Retina (tissue), 1 donor: ENCODE measurements at regions not wholly inside any gene's neighbourhood (a gene's known extent, or its start where the extent isn't known, plus 50 kb on each side); places are given as distances from the start of the nearest gene placed in this dataset.
"Not testable (repeated sequence)": the region's sequence is repeated elsewhere in the genome, so short reads cannot be mapped to it uniquely, and the experiment has no call there.

ENCODE experiments used
- DNase-seq: peaks from one replicate; pipeline ENCODE4 v3.0.0-alpha.2; 2016

DNA sequence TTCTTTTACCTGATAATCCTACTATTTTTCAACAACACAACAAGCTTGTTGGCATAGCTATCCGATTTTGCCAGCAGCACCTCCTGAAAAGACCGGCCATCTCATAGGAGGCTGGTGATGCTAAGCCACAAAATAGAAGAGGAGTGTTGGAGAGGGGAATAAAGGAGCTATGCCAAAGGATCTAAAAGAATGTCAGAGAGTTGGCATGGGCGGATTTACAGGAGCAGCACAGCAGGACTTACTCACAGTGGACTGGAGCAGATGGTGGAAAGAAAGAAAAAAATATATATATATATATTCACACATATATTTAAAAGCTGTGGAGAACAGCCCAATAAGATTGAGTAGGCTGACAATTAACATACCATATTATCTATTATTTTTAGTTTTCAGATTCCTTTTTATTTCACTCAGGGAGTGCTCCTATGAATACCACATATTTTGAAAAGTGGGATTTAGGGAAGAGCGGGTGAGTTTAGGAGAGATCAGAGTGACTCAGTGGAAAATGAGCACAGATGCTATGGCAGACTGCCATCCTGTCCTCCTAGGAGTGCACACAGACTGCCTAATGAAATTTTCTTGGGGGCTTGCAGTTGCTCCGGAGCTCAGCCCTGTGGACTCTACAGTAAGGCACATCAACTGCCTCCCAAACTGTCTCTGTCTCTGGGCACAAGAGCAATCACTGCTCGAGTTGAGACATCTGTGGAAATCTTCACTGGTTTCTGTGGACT lies 394.4 kb upstream of the CHRM3 start:
- DNase-seq, result no peak

DNA sequence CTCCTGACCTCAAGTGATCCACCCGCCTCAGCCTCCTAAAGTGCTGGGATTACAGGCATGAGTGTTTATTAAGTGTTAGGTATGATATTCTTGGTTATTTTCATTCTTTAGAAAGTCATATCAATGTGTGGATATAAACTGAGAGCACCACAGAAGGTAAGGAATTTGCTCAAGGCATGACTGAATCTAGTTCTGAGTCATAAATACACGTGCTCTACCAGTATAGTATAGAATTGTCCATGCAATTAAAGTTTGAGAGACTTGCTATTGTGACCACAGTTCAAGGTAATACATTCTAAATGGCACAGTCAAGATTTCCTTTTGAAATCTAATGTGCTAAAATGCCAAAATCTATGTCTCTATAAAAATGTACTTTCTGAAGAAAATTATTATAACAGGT lies 401.1 kb upstream of the CHRM3 start:
- no peak for DNase-seq

DNA sequence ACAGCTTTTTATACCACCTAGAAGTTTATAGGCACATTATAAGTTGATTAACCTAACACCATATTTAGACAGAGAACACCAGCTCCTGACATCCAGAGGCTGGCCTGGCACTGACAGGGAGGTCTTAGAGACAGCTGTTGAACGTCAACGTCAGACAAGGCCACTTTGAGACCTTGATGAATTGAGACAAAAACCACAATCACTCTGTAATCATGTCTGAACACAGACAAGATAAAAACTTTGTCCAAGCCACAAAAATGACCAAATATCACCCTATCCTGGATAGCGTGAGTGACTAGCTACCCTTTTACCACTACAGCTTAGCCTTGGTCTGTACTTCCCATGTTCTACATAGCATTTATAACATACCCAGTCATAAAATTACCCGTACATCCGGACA lies 403.6 kb upstream of the CHRM3 start:
- no peak for DNase-seq

DNA sequence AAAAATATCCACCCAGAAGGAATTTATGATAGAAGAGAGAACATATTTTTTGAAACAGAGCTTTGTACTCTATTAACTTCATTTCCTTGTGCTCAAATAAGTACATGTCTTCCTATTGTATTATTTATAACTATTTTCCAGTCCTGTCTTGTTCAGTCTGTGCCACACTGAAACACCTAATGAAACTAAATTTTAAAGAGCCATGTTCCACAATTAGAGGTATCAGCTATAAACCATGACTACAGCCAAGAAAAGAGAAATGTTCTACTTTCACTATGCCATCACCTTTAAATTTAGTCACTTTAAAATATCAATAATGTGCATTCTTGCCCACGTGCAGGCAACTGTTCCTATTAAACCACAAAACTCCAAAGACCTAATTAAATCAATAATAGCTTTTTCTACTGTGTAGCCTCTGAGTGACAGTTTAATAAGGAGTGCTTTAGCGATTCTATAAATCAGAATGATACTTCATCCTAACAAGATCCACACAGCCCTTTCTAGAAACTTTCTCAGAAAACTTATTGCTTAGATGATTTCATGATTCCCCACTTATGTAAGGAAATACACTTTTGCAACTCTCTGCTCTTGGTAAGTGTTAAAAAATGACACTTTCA lies 404.9 kb upstream of the CHRM3 start:
- no peak for DNase-seq

DNA sequence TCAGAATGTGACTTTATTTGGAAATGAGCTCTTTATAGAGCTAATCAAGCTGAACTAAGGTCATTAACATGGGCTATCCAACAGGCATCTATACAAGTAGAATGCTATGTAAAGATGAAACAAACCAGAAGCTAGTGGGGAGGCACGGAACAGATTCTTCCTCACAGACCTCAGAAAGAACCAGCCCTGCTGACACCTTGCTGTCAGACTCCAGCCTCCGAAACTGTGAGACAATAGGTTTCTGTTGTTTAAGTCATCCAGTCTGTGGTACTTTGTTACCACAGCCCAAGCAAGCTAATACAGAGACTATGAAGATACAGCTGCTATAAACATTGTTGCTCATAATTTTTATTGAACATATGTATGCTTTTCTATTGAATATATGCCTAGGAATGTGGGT lies 406.3 kb upstream of the CHRM3 start:
- DNase-seq, result no peak

DNA sequence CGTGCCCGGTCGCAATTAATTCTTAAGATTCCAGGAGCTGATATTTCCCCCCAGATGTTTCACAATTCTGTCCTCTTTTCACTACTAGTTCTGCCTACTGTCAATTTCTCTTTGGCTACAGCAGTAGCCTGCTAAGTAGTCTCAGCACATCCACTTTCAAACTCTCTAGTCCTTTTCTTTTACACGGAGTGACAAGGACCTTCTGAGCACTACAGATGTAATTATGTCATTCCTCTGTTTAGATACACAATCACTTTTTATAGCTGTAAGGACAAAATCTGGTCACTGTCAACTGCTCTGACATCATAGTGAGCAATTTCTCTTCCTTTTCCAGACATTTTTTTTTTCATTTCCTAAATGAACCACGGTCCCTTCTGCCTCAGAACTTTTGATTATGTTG lies 421.7 kb upstream of the CHRM3 start:
- no peak for DNase-seq

DNA sequence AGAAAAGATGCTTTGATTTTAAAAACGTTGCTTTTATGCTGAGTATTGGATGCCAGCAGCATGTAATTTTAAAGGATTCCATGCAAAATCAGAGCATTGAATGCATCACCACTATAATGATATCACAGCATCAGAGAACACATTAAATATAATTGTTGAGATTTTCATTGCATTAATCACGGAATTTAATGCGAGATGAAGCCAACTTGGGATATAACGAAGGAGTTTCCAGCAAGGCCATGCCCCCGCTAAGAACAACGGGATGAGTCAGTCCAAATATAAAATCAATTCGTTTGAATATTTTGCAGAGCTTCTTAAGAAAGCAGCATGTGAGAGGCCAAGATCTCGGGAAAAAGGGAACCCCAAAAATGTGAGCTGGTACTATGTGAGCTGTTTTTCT lies 423.4 kb upstream of the CHRM3 start:
- DNase-seq, result no peak

DNA sequence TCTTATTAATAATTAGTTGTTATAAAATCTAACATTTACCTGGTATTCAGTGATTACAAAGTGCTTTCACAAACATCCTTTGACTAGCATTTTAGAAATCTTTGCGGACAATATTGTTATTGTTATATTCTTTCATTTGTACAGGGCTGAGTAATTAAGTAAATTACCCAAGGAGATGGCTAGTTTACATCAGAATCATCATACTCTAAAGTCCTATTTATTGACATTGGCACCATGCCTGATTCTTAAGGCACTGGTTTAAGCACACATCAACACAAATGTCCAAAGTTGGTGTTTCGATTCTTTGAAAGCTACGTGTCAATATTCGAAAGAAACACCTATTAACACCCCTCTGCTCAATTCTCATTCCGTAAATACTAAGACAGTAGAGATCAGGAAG lies 424.6 kb upstream of the CHRM3 start:
- no peak for DNase-seq

DNA sequence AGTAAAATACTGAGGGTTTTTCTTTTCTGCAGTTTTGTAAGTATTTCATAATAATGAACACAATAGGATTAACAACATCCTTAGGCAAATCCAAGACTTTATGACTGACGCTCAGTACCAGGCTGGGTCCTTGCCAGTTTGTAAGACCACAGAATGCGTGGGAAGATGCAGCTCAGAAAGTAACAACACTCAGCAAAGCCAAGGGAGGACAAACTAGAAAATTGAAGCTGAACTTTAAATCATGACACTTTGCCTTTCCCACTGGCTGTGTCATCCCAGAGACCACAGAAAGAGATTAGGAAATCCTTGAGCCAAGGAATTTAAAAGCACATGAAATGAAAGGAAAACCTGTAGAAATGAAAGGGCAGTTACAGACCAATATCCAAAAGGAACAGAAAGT lies 426.3 kb upstream of the CHRM3 start:
- no peak for DNase-seq

DNA sequence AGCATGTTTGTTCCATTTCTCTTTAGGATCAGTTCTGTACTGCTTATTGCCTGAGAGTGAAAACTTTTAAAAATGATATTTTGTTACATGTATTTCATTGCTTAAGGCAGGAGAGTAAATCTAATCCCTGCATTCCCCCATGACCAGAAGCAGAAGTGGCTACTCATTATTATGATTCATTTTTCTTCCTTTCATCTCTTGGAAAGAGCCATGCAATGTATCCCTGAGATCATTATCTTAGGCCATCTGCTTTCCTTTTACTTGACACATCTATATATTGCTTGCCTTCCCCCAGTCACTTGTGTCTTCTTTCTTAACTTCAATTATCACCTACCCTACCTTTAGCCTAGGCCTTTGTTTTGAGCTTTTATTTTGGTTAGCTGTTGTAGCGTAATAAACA lies 430.4 kb upstream of the CHRM3 start:
- DNase-seq, result no peak

DNA sequence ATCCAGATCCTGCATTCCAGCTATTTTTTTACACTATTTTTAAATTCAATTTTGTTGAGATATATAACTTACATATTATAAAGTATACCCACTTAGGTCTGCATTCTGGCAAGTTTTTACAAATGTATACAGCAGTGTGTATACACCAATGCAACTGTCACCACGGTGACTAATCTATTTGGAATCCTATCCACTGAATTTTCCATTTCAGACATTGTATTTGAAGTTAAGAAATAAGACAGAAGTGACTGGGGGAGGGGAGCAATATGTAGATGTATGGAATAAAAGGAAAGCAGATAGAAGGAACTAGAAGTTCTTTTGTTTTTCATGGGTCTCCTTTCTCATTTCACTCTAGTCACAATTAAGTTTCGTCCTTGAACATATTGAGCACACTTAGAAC lies 431.5 kb upstream of the CHRM3 start:
- no peak for DNase-seq

DNA sequence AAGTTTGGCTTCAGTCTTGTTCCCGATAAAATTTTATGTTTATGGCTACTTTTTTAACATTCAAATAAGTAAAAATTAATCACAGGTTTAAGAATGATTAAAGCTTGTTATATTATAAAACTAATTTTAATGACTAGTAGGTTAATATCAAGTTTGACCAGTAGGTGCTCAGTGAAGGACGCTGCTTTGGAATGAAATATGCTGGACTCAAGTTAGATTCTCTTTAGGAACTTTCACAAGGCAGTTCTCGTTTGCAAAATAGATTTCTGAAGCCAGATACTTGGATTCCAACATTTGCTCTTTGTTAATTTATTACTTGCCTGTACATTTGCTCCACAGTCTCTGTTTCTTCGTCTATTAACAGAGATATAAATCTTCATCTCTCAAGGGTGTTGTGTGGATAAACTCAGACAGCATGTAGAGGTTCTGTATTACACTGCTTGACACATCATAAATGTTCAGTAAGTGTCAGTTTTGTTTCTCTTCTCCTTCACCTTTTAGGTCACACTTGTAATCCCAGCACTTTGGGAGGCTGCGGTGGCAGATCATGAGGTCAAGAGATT lies 432.8 kb upstream of the CHRM3 start:
- DNase-seq, result no peak

DNA sequence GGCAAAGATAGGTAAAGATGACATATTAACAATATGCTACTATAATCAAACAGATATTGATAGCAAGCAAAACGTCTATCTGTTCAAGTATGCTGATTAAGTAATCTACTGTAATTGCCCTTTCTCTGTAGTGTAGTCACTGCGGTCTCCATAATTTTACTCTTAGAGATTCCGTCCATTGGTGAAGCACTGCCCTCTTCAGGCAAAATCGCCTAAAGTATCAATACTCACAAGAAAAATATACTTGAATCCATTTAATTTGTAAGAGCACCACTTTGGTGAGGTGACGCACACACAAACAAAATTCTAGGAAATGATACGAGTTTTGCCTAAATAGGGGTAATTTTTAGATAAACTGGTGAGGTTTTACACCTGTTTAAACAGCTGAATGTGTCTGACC lies 434.6 kb upstream of the CHRM3 start:
- DNase-seq, result peak; percentile 41

DNA sequence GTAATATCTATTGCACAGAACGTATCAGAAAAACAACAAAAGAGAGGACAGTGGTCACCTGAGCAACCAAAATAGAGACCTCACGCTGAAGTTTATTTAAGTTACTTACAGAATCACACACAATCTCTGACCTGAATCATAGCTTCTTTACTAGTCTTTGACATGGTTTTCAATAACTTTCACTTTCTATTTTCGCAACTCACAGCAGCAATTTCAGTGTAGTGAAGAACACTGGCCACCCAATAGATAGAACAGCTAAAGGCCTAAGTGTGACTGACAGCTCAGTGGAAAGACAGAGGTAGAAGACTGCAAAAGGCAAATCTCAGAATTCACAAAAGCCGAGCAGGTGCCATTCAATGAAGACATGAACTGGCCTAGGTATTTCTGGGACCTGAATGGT lies 435.6 kb upstream of the CHRM3 start:
- no peak for DNase-seq

DNA sequence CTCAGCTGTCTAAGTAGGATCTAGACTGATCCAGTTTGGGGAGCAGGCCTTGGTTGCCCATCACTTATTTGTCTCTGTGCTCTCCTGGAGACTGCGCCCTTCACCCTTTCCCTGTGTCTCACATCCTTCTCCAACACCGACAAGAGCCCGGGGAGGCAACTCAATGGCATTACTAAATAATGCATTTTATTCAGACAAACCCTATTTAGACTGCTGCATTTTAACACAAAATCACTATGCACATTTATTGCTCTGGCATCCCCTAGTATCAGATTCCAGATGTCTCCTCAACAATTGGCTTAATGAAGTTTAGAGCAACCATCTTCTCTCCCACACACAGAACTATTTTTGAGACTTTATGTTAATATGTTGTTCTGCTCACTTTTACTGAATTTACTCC lies 436.4 kb upstream of the CHRM3 start:
- DNase-seq, result no peak

DNA sequence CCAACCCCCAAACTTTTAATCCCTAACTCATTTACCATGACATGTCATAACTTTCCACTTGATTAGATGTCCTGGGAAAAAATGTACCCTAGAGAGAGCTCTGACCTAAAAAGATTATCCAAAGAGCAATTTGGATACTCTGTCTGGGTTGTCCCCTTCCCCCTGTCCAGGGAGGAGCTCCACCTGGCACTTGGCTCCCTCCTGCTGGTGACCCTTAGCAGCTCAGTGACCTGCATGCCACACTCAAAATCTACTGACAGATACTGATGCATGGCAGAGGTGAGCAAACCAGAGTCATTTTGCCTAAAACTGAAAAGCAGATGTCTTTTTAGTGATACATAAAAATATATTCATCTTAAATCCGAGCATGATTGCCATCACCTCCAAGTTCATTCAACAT lies 442.3 kb upstream of the CHRM3 start:
- DNase-seq, result no peak

DNA sequence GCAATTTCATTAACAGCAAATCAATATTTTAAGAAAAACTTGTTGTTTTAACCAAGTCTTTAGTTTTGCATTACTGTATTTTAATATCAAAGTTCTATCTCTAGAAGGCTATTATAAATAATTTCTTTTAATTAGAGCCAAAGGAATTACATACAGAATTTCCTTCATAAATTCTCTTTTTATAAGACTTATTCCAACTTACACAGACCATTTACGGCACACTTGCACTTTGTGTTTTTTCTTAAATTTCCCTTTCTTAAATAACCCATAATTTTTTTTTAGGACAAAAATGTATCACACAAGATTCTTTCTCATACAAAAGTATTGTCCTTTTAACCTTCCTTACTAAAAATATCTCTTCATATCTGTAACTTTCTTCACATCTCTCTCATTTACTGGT lies 458.5 kb upstream of the CHRM3 start:
- no peak for DNase-seq

DNA sequence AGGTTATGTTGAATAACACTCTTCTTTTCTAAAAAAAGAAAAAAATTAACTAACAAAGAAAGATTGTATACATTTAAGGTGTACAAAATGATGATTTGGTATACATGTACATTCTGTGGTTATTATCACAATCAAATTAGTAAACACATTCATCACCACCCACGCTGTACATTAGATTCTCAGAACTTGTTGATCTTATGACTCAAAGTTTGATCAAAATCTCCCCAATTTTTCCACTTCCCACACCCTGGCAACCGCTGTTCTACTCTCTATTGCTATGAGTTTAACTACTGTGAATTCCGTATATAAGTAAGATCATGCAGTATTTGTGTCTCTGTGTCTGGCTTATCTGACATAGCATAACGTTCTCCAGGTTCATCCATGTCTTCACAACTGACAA lies 469.5 kb upstream of the CHRM3 start:
- no peak for DNase-seq

DNA sequence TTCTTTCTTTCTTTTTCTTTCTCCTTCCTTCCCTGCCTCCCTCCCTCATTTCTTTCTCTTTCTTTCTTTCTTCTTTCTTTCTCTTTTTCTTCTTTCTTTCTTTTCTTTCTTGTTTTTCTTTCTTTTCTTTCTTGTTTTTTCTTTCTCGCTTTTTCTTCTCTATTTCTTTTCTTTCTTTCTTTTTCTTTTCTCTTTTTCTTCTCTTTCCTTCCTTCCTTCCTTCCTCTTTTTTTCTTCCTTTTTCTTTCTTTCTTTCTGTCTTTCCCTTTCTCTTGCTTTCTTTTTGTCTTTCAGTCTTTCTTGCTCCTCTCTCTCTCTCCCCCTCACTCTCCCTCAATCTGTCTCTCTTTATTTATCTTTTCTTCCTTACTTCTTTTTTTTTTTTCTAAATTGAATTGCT lies 472.0 kb upstream of the CHRM3 start:
- DNase-seq, result no peak

DNA sequence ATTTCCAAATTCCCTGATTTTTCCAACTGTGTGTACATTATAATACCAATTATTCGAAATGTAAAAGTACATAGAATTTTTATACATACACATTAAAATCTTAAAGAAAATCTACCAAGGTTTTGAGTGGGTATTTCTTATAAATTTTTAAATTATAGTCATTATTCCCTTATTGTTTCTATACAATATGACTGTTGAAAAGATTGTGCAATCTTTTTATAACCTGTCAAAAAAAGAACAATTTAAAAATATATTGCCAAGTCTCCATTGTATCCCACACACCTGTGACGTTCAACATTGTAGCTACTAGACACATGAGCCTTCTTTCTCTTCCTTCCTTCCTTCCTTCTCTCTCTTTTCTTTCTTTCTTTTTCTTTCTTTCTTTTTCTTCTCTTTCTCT lies 473.2 kb upstream of the CHRM3 start:
- DNase-seq, result no peak

DNA sequence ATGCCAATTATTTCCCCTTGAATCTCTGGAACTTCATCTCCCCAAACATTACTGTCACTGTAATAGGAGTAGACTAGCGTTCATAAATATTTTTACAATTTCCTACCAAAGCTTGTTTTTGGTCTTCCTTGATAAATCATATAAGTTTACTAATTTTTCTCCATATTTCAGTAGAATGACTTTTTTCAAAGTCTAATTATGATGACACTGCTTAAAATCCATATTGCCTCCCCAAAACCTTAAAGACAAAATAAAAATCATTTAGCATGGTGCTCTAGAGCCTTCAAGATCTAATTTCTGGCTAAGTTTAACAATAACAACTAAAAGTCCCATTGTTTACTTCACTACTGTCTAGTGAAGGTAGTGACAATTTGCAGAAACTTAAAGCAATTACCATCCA lies 474.2 kb upstream of the CHRM3 start:
- DNase-seq, result no peak

DNA sequence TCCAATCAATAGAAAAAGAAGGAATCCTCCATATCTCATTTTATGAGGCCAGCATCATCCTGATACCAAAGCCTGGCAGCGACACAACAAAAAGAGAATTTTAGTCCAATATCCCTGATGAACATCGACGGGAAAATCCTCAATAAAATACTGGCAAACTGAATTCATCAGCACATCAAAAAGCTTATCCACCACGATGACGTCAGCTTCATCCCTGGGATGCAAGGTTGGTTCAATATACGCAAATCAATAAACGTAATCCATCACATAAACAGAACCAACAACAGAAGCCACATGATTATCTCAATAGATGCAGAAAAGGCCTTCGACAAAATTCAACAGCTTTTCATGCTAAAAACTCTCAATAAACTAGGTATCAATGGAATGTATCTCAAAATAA lies 483.6 kb upstream of the CHRM3 start:
- not testable (repeated sequence) for DNase-seq

DNA sequence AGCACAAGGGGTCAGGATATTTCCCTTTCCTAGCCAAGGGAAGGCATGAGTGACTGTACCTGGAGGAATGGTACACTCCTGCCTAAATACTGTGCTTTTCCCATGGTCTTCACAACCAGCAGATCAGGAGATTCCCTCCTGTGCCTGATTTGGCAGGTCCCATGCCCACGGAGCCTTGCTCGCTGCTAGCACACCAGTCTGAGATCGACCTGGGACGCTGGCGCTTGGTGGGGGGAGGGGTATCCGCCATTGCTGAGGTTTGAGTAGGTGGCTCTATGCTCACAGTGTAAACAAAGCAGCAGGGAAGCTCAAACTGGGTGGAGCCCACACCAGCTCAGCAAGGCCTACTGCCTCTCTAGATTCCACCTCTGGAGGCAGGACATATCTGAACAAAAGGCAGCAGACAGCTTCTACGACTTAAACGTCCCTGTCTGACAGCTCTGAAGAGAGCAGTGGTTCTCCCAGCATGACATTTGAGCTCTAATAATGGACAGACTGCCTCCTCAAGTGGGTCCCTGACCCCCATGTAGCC lies 486.0 kb upstream of the CHRM3 start:
- no peak for DNase-seq

DNA sequence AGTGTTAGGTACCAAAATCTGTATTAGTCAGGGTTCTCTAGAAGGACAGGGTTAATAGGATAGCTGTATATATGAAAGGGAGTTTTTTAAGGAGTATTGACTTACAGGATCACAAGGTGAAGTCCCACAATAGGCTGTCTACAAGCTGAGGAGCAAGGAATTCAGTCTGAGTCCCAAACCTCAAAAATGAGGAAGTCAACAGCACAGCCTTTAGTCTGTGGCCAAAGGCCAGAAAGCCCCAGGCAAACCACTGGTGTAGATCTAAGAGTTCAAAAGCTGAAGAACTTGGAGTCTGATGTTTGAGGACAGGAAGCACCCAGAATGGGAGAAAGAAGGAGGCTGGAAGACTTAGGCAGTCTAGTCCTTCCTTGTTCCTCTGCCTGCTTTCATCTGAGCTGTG lies 487.5 kb upstream of the CHRM3 start:
- no peak for DNase-seq

DNA sequence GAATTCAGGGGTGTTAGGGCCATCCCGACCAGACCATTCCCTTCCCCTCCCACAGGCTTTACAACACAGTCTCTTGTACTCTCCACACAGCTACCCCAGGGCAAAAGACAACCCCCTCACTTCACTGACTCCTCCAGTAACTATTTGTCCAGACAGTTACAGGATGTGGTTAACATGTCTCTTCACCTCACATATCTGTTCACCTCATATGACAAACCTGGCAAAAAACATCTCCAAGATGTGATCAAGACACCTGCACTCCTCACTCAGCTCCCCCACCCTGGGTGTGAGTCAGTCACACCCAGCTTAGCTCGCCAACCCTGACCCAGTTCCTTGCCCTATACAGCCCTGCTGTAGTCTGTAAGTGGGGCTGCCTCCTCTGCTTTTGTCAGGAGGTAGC lies 490.5 kb upstream of the CHRM3 start:
- DNase-seq, result no peak
